ENCODE measurements at regions not wholly inside any gene's neighbourhood (a gene's known extent, or its start where the extent isn't known, plus 50 kb on each side); places are given as distances from the start of the nearest gene placed in this dataset.

- no peak overlapping the region for H3K9ac ChIP-seq (ENCODE audit: low read length)
- H3K4me1 ChIP-seq (ENCODE audit: insufficient read depth, low read length, severe bottlenecking): no peaks in the 10 kb centered on the region
- H3K9me3 ChIP-seq (ENCODE audit: low read length): no peaks in the 10 kb centered on the region
- no peak overlapping the region for H3K4me2 ChIP-seq (ENCODE audit: low read length)
- no peak overlapping the region for H3K27ac ChIP-seq (ENCODE audit: low read depth, low read length, poor library complexity, severe bottlenecking)
- no peaks in the 10 kb centered on the region for H3K79me2 ChIP-seq (ENCODE audit: insufficient read depth, low read length)
- no peak overlapping the region for H3K4me3 ChIP-seq (ENCODE audit: low read depth, low read length, poor library complexity, severe bottlenecking)
- H4K20me1 ChIP-seq (ENCODE audit: insufficient read depth, low read length): no peaks in the 10 kb centered on the region
- no peaks in the 10 kb centered on the region for H3K9me2 ChIP-seq (ENCODE audit: low read depth, low read length)
- H3K36me3 ChIP-seq (ENCODE audit: insufficient read depth, low read length): no peaks in the 10 kb centered on the region
- TF ChIP-seq CTCF (IDR thresholded peaks at IDR 0.05; ENCODE audit: low read length) (no peak), EZH2 (IDR thresholded peaks at IDR 0.05; ENCODE audit: borderline replicate concordance, low read length) (no peak)
- no peaks in the 10 kb centered on the region for H3F3A ChIP-seq (ENCODE audit: insufficient read depth, low read length)
- no peak overlapping the region for H2AFZ ChIP-seq (ENCODE audit: low read length)
- H3K27me3 ChIP-seq (ENCODE audit: insufficient read depth, low read length): no peaks in the 10 kb centered on the region
Observed at GRCh38 chr14:58961045-58961731, 227.3 kb upstream of the DAAM1 start.

- Histone ChIP-seq H3K4me3 (ENCODE audit: low read depth, low read length, poor library complexity, severe bottlenecking) (no peak overlapping the region), H3K9ac (ENCODE audit: low read length) (no peak overlapping the region), H3K9me3 (ENCODE audit: low read length) (no peaks in the 10 kb centered on the region), H4K20me1 (ENCODE audit: insufficient read depth, low read length) (no peaks in the 10 kb centered on the region), H3F3A (ENCODE audit: insufficient read depth, low read length) (no peaks in the 10 kb centered on the region), H3K79me2 (ENCODE audit: insufficient read depth, low read length) (no peaks in the 10 kb centered on the region), H3K27ac (ENCODE audit: low read depth, low read length, poor library complexity, severe bottlenecking) (no peak overlapping the region), H3K4me2 (ENCODE audit: low read length) (no peak overlapping the region), H2AFZ (ENCODE audit: low read length) (no peak overlapping the region), H3K9me2 (ENCODE audit: low read depth, low read length) (no peaks in the 10 kb centered on the region), H3K27me3 (ENCODE audit: insufficient read depth, low read length) (no peaks in the 10 kb centered on the region), H3K36me3 (ENCODE audit: insufficient read depth, low read length) (no peaks in the 10 kb centered on the region), H3K4me1 (ENCODE audit: insufficient read depth, low read length, severe bottlenecking) (no peaks in the 10 kb centered on the region)
- no peak for TF ChIP-seq EZH2 (IDR thresholded peaks at IDR 0.05; ENCODE audit: borderline replicate concordance, low read length)
- no peak for TF ChIP-seq CTCF (IDR thresholded peaks at IDR 0.05; ENCODE audit: low read length)
Observed at GRCh38 chr14:58963873-58964597, 224.4 kb upstream of the DAAM1 start.

GRCh38 chr14:58964598-58964928 lies 223.9 kb upstream of the DAAM1 start:
- Histone ChIP-seq H3K9me3 (ENCODE audit: low read length) (no peaks in the 10 kb centered on the region), H3K4me3 (ENCODE audit: low read depth, low read length, poor library complexity, severe bottlenecking) (no peak overlapping the region), H4K20me1 (ENCODE audit: insufficient read depth, low read length) (no peaks in the 10 kb centered on the region), H3K27ac (ENCODE audit: low read depth, low read length, poor library complexity, severe bottlenecking) (no peak overlapping the region), H3F3A (ENCODE audit: insufficient read depth, low read length) (no peaks in the 10 kb centered on the region), H3K79me2 (ENCODE audit: insufficient read depth, low read length) (no peaks in the 10 kb centered on the region), H3K4me1 (ENCODE audit: insufficient read depth, low read length, severe bottlenecking) (no peaks in the 10 kb centered on the region), H3K9me2 (ENCODE audit: low read depth, low read length) (no peaks in the 10 kb centered on the region), H3K4me2 (ENCODE audit: low read length) (no peak overlapping the region), H3K27me3 (ENCODE audit: insufficient read depth, low read length) (no peaks in the 10 kb centered on the region), H3K36me3 (ENCODE audit: insufficient read depth, low read length) (no peaks in the 10 kb centered on the region), H2AFZ (ENCODE audit: low read length) (no peak overlapping the region), H3K9ac (ENCODE audit: low read length) (no peak overlapping the region)
- no peak for TF ChIP-seq EZH2 (IDR thresholded peaks at IDR 0.05; ENCODE audit: borderline replicate concordance, low read length)
- TF ChIP-seq CTCF (IDR thresholded peaks at IDR 0.05; ENCODE audit: low read length): no peak

Data from OCI-LY1 (cell line).